ENCODE measurements at regions not wholly inside any gene's neighbourhood (a gene's known extent, or its start where the extent isn't known, plus 50 kb on each side); places are given as distances from the start of the nearest gene placed in this dataset.

- no peak for DNase-seq (ENCODE audit: low read depth, low spot score)
Observed at GRCh38 chr6:104095661-104096416, 763.9 kb downstream of the HACE1 start.

- no peak for DNase-seq (ENCODE audit: low read depth, low spot score)
Observed at GRCh38 chr6:104087765-104088164, 772.0 kb downstream of the HACE1 start.

GRCh38 chr6:104068281-104068680 is 791.4 kb downstream of the HACE1 start:
- DNase-seq (ENCODE audit: low read depth, low spot score) = no peak

- DNase-seq (ENCODE audit: low read depth, low spot score) = no peak
Observed at GRCh38 chr6:104064876-104065275, 794.8 kb downstream of the HACE1 start.

- no peak for DNase-seq (ENCODE audit: low read depth, low spot score)
Observed at GRCh38 chr6:104050455-104050854, 809.3 kb downstream of the HACE1 start.

GRCh38 chr6:104046426-104046825 is 813.3 kb downstream of the HACE1 start:
- no peak for DNase-seq (ENCODE audit: low read depth, low spot score)

- no peak for DNase-seq (ENCODE audit: low read depth, low spot score)
Observed at GRCh38 chr6:104031346-104031745, 828.4 kb downstream of the HACE1 start.

- no peak for DNase-seq (ENCODE audit: low read depth, low spot score)
Observed at GRCh38 chr6:104022126-104022525, 837.6 kb downstream of the HACE1 start.

- no peak for DNase-seq (ENCODE audit: low read depth, low spot score)
Observed at GRCh38 chr6:104019075-104019753, 840.5 kb downstream of the HACE1 start.

GRCh38 chr6:104017410-104018381 is 842.0 kb downstream of the HACE1 start:
- no peak for DNase-seq (ENCODE audit: low read depth, low spot score)

GRCh38 chr6:104014163-104014959 is 845.4 kb downstream of the HACE1 start:
- DNase-seq (ENCODE audit: low read depth, low spot score) = no peak

- no peak for DNase-seq (ENCODE audit: low read depth, low spot score)
Observed at GRCh38 chr6:104013312-104013971, 846.3 kb downstream of the HACE1 start.

GRCh38 chr6:104010897-104011296 is 848.8 kb downstream of the HACE1 start:
- DNase-seq (ENCODE audit: low read depth, low spot score) = no peak

GRCh38 chr6:104003803-104004516 is 855.8 kb downstream of the HACE1 start:
- DNase-seq (ENCODE audit: low read depth, low spot score) = no peak

GRCh38 chr6:103995571-103995970 is 864.1 kb downstream of the HACE1 start:
- no peak for DNase-seq (ENCODE audit: low read depth, low spot score)

GRCh38 chr6:103983860-103984259 is 875.9 kb downstream of the HACE1 start:
- DNase-seq (ENCODE audit: low read depth, low spot score) = no peak

GRCh38 chr6:103983011-103983410 is 876.7 kb downstream of the HACE1 start:
- no peak for DNase-seq (ENCODE audit: low read depth, low spot score)

GRCh38 chr6:103982574-103982973 is 877.1 kb downstream of the HACE1 start:
- no peak for DNase-seq (ENCODE audit: low read depth, low spot score)

GRCh38 chr6:103979308-103979707 is 880.4 kb downstream of the HACE1 start:
- DNase-seq (ENCODE audit: low read depth, low spot score) = no peak

- DNase-seq (ENCODE audit: low read depth, low spot score) = no peak
Observed at GRCh38 chr6:103937389-103937788, 922.3 kb downstream of the HACE1 start.
